ENCODE measurements at regions not wholly inside any gene's neighbourhood (a gene's known extent, or its start where the extent isn't known, plus 50 kb on each side); places are given as distances from the start of the nearest gene placed in this dataset.

DNA sequence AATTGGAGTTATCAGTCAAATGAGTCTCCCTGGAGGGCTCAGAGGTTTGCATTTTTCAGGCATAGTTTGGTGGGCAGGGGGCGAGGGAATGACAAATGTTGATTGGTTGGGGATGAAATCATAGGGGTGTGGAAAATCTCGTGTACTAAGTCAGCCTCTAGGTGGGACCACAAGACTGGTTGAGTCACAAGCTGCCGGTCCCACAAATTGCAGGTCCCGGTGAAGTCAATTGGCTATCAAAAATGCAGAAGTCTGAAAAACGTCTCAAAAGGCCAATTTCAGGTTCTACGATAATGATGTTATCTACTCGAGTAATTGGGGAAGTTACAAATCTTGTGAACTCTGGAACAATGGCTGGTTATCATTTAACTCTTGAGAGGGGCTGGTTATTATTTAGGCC lies 98.8 kb upstream of the DHX15 start:
- H3K36me3 ChIP-seq (ENCODE audit: control insufficient read depth in 1 of 2, insufficient read depth in 2 of 2, low read length in 2 of 2), result no peaks in the 10 kb centered on the region
- WGBS (ENCODE audit: extremely low coverage, insufficient coverage, insufficient read length), result no CpG with 5 or more reads among the region's 7 CpGs
- no peaks in the 10 kb centered on the region for H3K79me1 ChIP-seq (ENCODE audit: low read length)
- H2BK5ac ChIP-seq (ENCODE audit: low read depth, low read length, poor library complexity), result no peak overlapping the region
- no peaks in the 10 kb centered on the region for H3K27me3 ChIP-seq (ENCODE audit: insufficient read depth, low read length)
- H3K27ac ChIP-seq (ENCODE audit: low read depth, low read length), result no peak overlapping the region
- no peak overlapping the region for H2AFZ ChIP-seq (ENCODE audit: insufficient read depth, low read length, poor library complexity)
- no peak overlapping the region for H3K4me3 ChIP-seq (ENCODE audit: low read depth, low read length)
- H3K4me2 ChIP-seq (ENCODE audit: low read length), result no peak overlapping the region
- H3K79me2 ChIP-seq (ENCODE audit: control insufficient read depth, insufficient read depth, low read length, poor library complexity), result no peaks in the 10 kb centered on the region
- H3K4me1 ChIP-seq (ENCODE audit: control insufficient read depth in 1 of 2, insufficient read depth in 2 of 2, low read length in 2 of 2), result peaks cover 0 to 12% of the 10 kb centered on the region in 2 experiments
- no peak overlapping the region for H3K4ac ChIP-seq (ENCODE audit: low read depth, low read length)
- no peak overlapping the region for H3K23ac ChIP-seq (ENCODE audit: low read length)
- H3K14ac ChIP-seq (ENCODE audit: low read length), result no peak overlapping the region
- no peak overlapping the region for H2BK120ac ChIP-seq (ENCODE audit: insufficient read depth, low read length, poor library complexity)
- H3K9ac ChIP-seq (ENCODE audit: low read length), result no peak overlapping the region
- no peak for DNase-seq
- no peak overlapping the region for H3K18ac ChIP-seq (ENCODE audit: low read length)
- no peak overlapping the region for H2AK5ac ChIP-seq (ENCODE audit: low read length)
- no peak overlapping the region for H2BK12ac ChIP-seq (ENCODE audit: low read length)
- H4K8ac ChIP-seq (ENCODE audit: low read depth, low read length), result no peak overlapping the region
- H4K12ac ChIP-seq (ENCODE audit: low read depth, low read length), result no peak overlapping the region
- H4K91ac ChIP-seq (ENCODE audit: low read depth, low read length), result no peak overlapping the region
- H3K9me3 ChIP-seq (ENCODE audit: insufficient read depth, low read depth, low read length), result no peaks in the 10 kb centered on the region

DNA sequence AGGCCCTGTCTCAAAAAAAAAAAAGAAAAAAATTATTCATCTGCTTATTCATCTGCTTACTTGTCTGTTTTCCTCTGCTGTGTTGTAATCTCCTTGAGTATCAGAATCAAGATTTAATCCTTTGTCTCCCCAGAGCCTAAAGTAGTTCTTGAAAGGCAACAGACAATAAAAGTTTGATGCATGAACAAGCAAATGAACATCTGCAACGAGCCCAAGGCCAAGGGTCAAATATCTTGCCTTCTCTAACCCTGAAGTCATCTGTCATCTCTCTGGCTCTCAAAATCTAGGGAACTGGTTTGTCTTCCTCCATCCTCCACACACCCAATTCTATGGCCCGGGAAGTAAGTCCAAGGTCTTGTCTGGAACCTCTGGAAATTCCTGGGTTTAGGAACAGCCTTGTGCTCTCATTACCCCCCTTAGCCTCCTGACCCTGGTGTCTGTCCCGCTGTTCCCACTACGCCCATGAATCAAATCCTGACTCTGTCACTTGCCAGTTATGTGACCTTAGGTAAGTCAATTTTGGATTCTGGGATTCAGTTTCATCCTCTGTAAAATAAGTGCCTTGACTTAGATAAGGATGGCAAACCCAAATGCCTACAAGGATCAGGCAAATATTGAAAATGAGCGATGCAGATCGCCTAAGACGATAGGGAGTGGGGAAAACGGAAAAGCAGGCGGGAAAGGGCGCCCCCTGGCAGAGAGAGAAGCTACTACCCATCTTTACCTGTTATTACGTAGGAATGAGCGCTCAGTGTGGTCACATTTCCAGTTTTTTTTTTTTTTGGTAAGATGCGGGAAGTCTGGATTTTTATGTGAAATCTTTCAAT lies 102.7 kb upstream of the DHX15 start:
- Histone ChIP-seq H3K9me3 (ENCODE audit: insufficient read depth, low read depth, low read length) (no peaks in the 10 kb centered on the region), H3K18ac (ENCODE audit: low read length) (no peak overlapping the region), H2AFZ (ENCODE audit: insufficient read depth, low read length, poor library complexity) (no peak overlapping the region), H3K79me2 (ENCODE audit: control insufficient read depth, insufficient read depth, low read length, poor library complexity) (no peaks in the 10 kb centered on the region), H3K27me3 (ENCODE audit: insufficient read depth, low read length) (no peaks in the 10 kb centered on the region), H2BK120ac (ENCODE audit: insufficient read depth, low read length, poor library complexity) (no peak overlapping the region), H3K4me3 (ENCODE audit: low read depth, low read length) (no peak overlapping the region), H3K4me1 (ENCODE audit: control insufficient read depth in 1 of 2, insufficient read depth in 2 of 2, low read length in 2 of 2) (peaks cover 0 to 7% of the 10 kb centered on the region in 2 experiments), H3K27ac (ENCODE audit: low read depth, low read length) (peak overlapping the region; percentile 24), H4K12ac (ENCODE audit: low read depth, low read length) (no peak overlapping the region), H3K79me1 (ENCODE audit: low read length) (no peaks in the 10 kb centered on the region), H2AK5ac (ENCODE audit: low read length) (no peak overlapping the region), H2BK5ac (ENCODE audit: low read depth, low read length, poor library complexity) (no peak overlapping the region), H3K36me3 (ENCODE audit: control insufficient read depth in 1 of 2, insufficient read depth in 2 of 2, low read length in 2 of 2) (no peaks in the 10 kb centered on the region), H3K23ac (ENCODE audit: low read length) (no peak overlapping the region), H3K4me2 (ENCODE audit: low read length) (no peak overlapping the region), H3K9ac (ENCODE audit: low read length) (no peak overlapping the region), H3K14ac (ENCODE audit: low read length) (no peak overlapping the region), H4K8ac (ENCODE audit: low read depth, low read length) (no peak overlapping the region), H3K4ac (ENCODE audit: low read depth, low read length) (no peak overlapping the region), H4K91ac (ENCODE audit: low read depth, low read length) (no peak overlapping the region), H2BK12ac (ENCODE audit: low read length) (no peak overlapping the region)
- WGBS (ENCODE audit: extremely low coverage, insufficient coverage, insufficient read length), result no CpG with 5 or more reads among the region's 13 CpGs
- peak; percentile 80 to 91 for DNase-seq

DNA sequence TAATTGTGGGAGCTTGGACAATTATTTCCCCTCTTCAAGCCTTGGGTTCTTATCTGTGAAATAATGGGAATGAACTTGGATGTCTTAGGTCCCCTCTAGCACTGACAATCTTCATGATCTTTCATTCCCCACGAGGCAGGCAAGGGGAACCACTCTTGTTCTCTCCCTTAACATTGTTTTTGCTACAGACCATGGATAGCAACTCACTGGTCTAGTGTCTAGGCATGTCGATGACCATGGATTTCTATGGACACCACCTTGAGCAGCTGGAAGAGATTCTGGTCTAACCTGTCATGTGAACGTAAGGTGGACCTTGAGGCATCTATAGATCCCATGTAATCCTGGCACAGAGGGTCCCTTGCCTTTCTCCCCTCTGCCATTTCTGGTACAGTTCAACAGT lies 104.1 kb upstream of the DHX15 start:
- no peak overlapping the region for H3K18ac ChIP-seq (ENCODE audit: low read length)
- WGBS (ENCODE audit: extremely low coverage, insufficient coverage, insufficient read length), result no CpG with 5 or more reads among the region's 3 CpGs

DNA sequence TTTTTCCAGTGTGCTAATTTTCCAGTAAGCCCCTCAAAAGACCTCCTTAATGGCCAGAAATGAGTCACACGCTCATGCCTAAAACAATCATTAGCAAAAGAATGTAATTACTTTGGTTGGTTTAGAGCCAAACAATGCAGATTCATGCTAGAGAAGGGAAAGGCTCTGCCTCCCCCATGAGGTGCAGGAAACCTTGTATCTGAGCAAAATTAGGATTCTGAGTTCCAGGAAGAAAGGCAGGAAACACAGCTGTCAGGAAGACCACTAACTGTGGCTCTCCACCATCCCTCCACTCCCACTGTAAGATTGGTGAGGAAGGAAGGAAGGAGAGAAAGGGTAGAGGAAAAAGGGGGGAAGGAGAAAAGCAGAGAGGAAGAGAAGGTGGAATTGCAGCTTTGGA lies 104.9 kb upstream of the DHX15 start:
- Histone ChIP-seq H3K4ac (ENCODE audit: low read depth, low read length) (no peak overlapping the region), H2AK5ac (ENCODE audit: low read length) (no peak overlapping the region), H3K36me3 (ENCODE audit: control insufficient read depth in 1 of 2, insufficient read depth in 2 of 2, low read length in 2 of 2) (no peaks in the 10 kb centered on the region), H3K27ac (ENCODE audit: low read depth, low read length) (no peak overlapping the region), H3K4me3 (ENCODE audit: low read depth, low read length) (no peak overlapping the region), H4K91ac (ENCODE audit: low read depth, low read length) (no peak overlapping the region), H3K4me1 (ENCODE audit: control insufficient read depth in 1 of 2, insufficient read depth in 2 of 2, low read length in 2 of 2) (peaks cover 0 to 7% of the 10 kb centered on the region in 2 experiments), H4K8ac (ENCODE audit: low read depth, low read length) (no peak overlapping the region), H2BK120ac (ENCODE audit: insufficient read depth, low read length, poor library complexity) (no peak overlapping the region), H3K18ac (ENCODE audit: low read length) (no peak overlapping the region), H3K23ac (ENCODE audit: low read length) (no peak overlapping the region), H2BK12ac (ENCODE audit: low read length) (no peak overlapping the region), H3K9ac (ENCODE audit: low read length) (no peak overlapping the region), H2AFZ (ENCODE audit: insufficient read depth, low read length, poor library complexity) (no peak overlapping the region), H3K14ac (ENCODE audit: low read length) (no peak overlapping the region), H3K79me1 (ENCODE audit: low read length) (no peaks in the 10 kb centered on the region), H2BK5ac (ENCODE audit: low read depth, low read length, poor library complexity) (no peak overlapping the region), H3K9me3 (ENCODE audit: insufficient read depth, low read depth, low read length) (no peaks in the 10 kb centered on the region), H3K27me3 (ENCODE audit: insufficient read depth, low read length) (no peaks in the 10 kb centered on the region), H3K4me2 (ENCODE audit: low read length) (no peak overlapping the region), H3K79me2 (ENCODE audit: control insufficient read depth, insufficient read depth, low read length, poor library complexity) (no peaks in the 10 kb centered on the region), H4K12ac (ENCODE audit: low read depth, low read length) (no peak overlapping the region)
- no CpG with 5 or more reads among the region's 1 CpG for WGBS (ENCODE audit: extremely low coverage, insufficient coverage, insufficient read length)
- DNase-seq, result no peak

More for the DNA sequence above, 104.1 kb upstream of the DHX15 start:
- H3K14ac ChIP-seq (ENCODE audit: low read length), result no peak overlapping the region
- no peak overlapping the region for H2BK5ac ChIP-seq (ENCODE audit: low read depth, low read length, poor library complexity)
- H4K91ac ChIP-seq (ENCODE audit: low read depth, low read length), result no peak overlapping the region
- no peaks in the 10 kb centered on the region for H3K79me2 ChIP-seq (ENCODE audit: control insufficient read depth, insufficient read depth, low read length, poor library complexity)
- H3K4me2 ChIP-seq (ENCODE audit: low read length), result no peak overlapping the region
- no peak overlapping the region for H4K8ac ChIP-seq (ENCODE audit: low read depth, low read length)
- no peak overlapping the region for H3K4ac ChIP-seq (ENCODE audit: low read depth, low read length)
- H3K27me3 ChIP-seq (ENCODE audit: insufficient read depth, low read length), result no peaks in the 10 kb centered on the region
- H3K79me1 ChIP-seq (ENCODE audit: low read length), result no peaks in the 10 kb centered on the region
- H2AFZ ChIP-seq (ENCODE audit: insufficient read depth, low read length, poor library complexity), result no peak overlapping the region
- no peaks in the 10 kb centered on the region for H3K36me3 ChIP-seq (ENCODE audit: control insufficient read depth in 1 of 2, insufficient read depth in 2 of 2, low read length in 2 of 2)
- no peak overlapping the region for H2AK5ac ChIP-seq (ENCODE audit: low read length)
- no peak overlapping the region for H3K23ac ChIP-seq (ENCODE audit: low read length)
- no peaks in the 10 kb centered on the region for H3K9me3 ChIP-seq (ENCODE audit: insufficient read depth, low read depth, low read length)
- H4K12ac ChIP-seq (ENCODE audit: low read depth, low read length), result no peak overlapping the region
- H3K4me1 ChIP-seq (ENCODE audit: control insufficient read depth in 1 of 2, insufficient read depth in 2 of 2, low read length in 2 of 2), result peaks cover 0 to 7% of the 10 kb centered on the region in 2 experiments
- H2BK120ac ChIP-seq (ENCODE audit: insufficient read depth, low read length, poor library complexity), result no peak overlapping the region
- DNase-seq, result no peak
- H3K9ac ChIP-seq (ENCODE audit: low read length), result no peak overlapping the region
- no peak overlapping the region for H3K4me3 ChIP-seq (ENCODE audit: low read depth, low read length)
- no peak overlapping the region for H2BK12ac ChIP-seq (ENCODE audit: low read length)
- no peak overlapping the region for H3K27ac ChIP-seq (ENCODE audit: low read depth, low read length)

All from trophoblast cell (in vitro differentiated cells and primary cell).